GM21529 (cell line): ENCODE measurements at regions not wholly inside any gene's neighbourhood (a gene's known extent, or its start where the extent isn't known, plus 50 kb on each side); places are given as distances from the start of the nearest gene placed in this dataset.
"Not testable (repeated sequence)": the region's sequence is repeated elsewhere in the genome, so short reads cannot be mapped to it uniquely, and the experiment has no call there.

Source experiments
- ATAC-seq: cut with Tn5 transposase; IDR thresholded peaks from one replicate; pipeline ENCODE4 v1.9.1; 2021; ENCODE audit not compliant: unreplicated experiment

DNA sequence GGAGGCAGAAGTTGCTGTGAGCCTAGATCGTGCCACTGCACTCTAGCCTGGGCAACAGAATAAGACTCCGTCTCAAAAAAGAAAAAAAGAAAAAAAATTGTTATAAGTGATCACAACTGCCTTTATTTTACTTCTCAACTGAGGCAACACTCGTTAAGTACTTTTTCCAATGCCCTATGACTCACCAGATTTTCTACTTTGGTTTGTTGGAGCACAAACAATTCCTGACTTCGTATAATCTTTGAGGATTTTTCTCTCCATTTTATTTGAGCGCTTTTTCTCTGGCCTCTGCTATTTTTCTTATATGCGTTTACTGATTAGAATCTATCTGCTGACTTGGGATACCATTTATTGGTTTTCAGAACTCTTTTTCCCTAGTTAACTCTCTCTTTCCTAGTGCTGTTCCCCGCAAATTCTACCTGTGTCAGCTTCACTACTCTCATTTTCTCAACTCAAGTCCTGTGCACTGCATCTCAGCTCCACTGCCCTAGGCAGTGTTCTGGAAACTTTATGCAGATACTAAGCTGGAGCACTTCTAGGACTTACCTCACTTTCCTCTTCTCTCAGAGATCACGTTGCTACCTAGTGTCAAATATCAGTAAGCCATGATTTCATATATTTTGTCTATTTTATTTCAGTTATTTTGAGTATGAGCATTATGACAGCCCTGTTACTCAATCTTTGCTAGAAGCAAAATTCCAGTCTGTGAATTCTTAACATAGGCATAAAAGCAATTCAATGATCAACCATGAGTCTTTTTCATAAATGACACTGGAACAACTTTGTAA is 1120.1 kb upstream of the CITED2 start:
- ATAC-seq, result no peak

DNA sequence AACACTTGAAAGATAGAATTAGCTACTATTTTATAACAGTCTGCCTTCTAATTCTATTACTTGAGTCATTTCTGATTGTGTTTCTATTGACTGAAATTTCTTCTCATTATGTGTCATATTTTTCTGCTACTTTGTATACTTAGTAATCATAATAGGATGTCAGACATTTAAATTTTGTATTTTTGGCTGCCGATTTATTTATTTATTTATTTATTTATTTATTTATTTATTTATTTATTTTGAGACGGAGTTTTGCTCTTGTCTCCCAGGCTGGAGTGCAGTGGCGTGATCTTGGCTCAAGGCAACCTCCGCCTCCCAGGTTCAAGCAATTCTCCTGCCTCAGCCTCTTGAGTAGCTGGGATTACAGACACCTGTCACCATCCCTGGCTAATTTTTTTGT is 1119.0 kb upstream of the CITED2 start:
- not testable (repeated sequence) for ATAC-seq

DNA sequence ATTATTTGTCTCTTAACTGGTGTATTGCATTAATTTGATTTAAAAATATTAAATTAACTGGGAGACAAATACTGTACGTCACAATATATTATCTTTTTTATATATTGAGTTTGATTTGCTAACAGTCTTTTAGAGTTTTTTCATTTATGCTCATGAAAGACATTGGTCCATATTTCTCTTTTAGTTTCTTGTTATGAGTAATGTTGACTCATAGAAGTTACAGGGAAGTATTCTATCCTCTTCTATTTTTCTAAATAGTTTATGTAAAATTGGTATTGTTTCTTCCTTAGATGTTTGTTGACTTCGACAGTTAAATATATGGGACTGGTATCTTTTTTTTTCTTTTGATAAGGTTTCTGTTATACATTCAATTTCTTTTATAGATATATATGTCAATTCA is 1115.6 kb upstream of the CITED2 start:
- no peak for ATAC-seq

DNA sequence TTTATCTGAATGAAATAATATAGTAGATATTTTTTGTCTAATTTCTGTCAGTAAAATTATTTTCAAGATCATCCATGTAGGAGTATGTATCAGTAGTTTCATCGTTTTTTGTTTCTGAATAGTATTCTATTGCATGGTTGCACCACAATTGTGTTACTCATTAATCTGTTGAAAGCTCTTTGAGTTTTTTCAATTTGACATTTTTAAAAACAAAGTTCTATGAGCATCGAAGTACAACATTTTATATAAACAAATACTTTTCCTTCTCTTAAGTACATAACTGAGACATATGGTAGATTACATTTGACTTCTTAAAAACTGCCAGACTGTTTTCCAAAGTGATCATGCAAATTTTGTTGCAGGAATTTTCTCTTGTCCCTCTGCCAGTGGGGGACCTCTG is 1113.1 kb upstream of the CITED2 start:
- no peak for ATAC-seq

DNA sequence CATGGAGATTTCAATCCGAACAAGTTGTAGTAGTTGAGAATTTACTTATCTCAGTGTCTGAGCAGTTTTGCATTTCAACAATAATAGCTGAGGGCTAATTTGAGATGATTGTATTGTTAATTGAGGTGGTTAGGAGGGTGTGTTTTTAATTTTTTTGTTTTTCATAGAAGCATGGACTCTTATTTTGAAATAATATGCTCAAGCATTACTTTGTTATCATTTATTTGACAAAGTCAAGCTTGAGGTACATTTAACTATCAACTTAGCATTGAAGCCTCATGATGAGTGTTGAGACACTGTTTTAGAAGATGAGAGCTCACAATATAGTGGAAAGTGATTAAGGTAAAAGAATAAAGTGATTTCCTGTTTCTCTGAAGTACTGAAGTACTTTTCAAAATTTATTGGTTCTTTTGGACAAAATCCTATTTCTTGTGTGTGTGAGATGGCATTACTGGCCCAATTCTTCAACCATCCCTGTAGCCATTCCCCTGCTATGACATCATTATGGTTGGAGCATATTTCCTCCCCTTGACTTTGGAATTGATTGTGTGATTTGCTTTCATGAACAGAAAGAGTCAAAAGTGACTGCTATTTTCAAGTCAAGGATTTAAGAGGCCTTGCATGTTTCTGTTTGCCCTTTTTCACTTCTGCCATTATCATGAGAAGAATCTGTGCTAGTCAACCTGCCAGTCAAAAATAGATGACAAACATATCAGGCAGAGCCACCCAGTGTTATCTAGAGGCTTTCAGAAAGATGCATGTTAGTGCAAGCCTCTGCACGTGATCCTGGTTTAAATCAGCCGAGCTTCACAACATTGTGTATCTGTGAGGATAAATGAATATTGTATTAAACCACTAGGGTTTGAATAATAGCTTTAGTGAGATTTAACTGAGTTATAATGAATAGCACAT is 1112.3 kb upstream of the CITED2 start:
- no peak for ATAC-seq

DNA sequence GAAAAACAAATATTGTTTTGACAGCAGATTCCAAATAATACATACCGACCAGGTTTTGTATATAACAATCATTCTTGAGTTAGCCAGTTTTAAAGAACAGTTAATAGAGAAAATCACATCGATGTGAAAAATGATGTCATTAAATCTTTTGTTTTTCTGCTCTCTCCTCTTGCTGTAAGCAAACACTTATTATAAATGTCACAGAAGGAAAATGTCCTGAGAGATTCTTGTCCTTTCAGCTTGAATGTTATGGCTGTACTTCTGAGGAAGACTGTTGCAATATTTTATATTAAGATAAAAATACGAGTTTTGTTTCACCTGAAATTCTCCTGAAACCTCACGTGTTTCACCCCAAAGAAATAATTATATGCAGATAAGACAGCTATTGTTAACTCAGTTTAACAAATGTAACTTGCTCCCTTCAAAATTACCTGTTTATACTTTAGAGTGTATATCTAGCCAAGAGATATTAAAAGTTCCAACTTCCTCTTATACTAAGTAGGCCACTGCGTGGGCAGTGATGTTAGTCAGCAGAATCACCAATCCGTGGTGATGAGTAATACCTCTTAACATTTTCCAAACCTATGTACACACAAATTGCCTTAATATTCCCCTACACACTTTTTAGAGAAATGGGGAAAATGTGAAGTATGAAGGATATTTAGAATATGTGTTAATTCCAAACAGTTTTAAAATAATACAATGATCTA is 1111.4 kb upstream of the CITED2 start:
- ATAC-seq, result no peak

DNA sequence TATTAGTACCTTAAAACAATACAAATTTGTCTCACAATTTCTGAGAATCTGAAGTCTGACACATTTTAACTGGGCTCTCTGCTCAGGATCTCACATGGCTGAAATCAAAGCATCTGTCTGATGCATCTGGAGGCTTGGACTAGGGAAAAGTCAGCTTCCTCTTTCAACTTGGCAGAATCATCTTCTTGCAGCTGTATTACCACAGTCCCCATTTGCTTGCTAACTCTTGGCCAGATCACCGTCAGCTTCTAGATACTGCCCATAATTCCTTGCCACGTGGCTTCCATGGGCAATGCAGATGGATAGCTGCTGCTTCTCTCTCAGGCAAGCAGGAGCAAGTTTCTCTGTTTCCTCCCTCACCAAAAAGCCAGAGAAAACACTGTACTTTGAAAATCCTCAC is 1106.4 kb upstream of the CITED2 start:
- no peak for ATAC-seq

DNA sequence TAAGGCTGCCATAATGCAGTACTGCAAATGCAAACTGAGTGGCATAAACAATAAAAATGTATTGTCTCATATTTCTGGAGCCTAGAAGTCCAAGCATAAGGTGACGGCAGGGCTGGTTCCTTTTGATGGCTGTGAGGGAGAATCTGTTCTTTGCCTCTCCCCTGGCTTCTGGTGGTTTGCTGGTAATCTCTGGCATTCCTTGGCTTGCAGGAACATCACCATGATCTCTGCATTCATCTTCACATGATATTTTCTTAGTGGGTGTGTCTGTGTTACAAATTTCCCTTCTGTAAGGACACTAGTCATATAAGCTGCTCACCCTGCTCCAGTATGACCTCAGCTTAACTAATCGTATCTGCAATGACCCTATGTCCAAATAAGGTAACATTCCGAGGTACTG is 1104.2 kb upstream of the CITED2 start:
- ATAC-seq, result no peak

DNA sequence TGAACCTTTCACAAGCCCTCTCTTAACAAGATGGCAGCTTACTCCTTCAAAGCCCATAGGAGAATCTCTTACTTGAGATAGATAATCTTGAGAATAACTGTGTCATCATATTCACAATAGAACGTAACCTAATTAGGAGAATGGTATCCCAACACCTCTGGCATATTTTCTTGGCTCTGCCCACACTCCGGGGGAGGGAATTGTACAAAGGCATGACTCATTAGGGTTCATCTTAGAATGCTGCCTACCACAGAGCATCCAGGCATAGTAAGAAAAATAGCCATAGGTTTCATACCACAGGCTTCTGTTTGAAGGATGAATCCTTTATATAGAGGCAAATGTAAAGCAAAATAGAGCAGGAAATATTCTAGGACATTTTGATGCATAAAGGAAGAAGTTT is 1100.6 kb upstream of the CITED2 start:
- no peak for ATAC-seq

DNA sequence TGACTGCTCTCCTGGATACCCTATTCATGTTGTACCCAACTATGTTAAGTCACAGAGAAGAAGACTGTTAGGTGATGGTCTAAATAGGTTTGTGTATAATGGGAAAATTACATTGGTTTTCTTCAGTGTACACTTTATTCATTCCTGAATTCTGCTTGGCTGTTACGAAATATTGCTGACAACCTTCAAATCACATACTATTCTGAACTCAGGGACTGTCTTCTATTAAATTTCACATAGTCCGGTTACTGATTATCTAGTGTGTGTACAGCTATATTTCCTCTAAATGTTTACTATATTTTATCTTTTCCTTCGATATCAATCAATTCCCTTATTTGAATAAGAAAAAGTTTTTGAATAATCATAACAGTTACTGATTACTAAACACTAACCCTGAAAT is 1090.3 kb upstream of the CITED2 start:
- ATAC-seq, result no peak

DNA sequence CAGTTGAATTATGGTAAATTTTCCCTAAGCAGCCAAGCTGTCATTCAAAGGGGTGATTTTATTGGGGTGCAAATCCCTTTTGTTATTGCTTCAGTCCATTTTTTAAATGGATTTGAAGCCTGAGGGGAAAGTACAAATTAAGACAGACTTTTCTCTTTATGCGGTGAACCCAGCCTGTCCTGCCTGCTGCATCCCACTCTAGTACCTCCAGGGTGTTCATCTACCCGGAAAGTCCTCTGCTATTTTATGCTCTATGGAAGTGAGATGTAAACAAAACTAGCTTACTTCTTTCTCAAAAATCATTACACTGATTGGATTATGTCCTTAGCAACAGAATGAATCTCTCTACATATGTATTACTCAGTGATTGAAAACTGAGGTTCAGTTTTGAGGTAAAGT is 1088.9 kb upstream of the CITED2 start:
- no peak for ATAC-seq

DNA sequence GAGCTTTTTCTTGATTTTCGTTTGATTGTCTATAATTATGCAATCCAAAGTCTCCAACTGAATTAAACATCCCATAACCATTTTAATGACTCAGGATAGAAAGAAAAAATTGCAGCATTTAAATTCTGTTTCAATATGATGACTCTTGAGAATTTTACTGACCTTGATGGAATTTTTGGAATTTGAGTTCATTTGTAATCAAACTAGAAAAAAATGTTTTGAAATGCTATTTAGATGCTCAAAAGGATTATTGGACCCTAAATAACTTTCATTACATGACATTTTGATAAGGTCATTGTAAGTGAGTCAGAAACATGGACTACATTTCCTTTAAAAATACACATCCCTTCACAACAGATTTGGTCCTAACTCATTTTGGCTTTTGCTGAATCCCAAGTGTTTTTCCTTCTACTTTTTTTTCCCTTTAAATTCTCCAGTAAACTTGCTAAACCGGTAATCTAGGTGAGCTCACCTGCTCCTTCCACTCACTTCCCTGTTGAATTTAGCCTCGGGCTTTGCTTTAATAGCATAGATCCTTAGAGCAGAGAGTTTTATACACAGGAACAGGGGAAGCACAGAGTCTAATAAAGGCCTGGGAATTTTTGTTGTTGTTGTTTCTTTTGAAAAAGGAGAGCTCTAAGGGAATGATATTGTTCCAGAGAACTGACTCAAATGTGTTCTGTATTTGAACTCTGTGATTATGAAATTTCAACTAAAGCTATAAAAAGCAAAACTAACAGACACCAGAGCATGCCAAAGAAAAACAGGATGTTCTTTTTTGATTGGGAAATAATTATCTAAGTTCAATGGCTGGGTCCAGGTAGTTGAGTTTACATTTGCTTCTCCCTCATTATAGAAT is 1088.2 kb upstream of the CITED2 start:
- no peak for ATAC-seq

DNA sequence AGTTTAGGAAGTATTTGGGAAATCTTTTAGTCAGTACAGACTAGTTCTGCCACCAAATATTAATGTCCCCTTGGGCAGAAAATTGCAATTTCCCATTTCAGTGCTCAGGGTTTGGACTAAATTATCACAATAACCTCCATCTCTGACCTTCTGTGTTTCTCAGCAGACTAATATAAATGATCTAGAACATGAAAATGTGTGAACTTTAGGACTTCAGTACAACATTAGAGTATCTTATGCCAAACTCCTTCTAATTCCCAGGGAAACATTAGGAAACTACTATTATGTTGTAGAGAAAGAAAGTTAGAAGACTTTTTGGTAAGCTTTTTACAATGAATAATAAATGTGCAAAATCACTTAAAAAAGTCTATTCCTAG is 1087.6 kb upstream of the CITED2 start:
- no peak for ATAC-seq

DNA sequence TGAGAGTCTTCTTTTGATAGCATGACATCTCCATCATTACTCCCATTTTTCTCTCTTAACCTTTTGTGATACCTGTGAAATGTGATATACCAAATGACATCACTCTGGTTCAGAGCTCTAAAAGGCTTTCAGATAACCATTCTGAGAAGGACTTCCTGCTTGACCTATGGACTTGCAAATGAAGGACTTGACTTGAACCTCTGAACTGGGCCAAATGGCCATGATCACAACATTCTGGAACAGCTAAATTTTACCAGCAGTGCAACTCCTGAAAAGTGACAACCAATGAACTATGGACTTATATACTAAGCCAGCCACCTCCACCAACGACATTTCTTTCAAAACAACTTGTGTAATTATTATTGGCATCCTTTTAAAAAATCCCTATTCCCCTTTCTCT is 1085.8 kb upstream of the CITED2 start:
- no peak for ATAC-seq

DNA sequence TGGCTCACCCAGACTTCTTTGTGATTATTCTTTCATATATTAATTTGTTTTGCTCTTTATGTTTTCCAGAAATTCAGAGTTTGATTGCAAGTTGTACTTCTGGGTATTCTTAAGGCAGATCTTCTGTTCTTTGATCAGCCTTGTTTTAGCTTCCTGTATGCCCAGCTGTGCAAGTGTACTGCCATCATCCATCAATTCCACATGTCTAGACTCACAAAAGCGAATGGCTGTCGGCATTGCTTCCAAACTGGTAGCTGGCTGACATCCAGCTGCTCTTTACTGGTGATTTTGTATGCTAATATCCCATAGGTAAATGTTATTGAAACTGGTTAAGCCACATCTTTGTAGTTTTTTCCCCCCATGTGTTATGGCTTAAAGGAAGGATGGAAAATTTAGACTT is 1084.8 kb upstream of the CITED2 start:
- ATAC-seq, result no peak

DNA sequence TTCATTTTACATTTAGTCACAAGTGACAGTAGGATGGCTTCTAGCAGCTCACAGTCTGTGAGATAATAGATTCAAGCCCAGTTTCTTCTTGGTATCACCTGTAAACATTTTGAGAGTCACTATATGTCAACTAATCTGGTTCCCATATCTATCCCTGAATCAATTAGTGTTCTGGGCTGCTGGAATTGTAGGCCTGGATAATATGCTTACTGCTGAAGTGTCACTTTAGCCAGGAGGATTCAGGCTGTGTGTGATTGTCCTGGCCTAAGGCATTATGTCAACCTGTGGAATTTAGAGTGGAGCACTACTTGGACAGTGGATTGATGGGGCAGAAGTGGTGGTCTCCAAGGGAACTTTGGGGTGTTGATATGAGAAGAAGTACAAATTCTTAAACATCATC is 1071.8 kb upstream of the CITED2 start:
- ATAC-seq, result no peak

DNA sequence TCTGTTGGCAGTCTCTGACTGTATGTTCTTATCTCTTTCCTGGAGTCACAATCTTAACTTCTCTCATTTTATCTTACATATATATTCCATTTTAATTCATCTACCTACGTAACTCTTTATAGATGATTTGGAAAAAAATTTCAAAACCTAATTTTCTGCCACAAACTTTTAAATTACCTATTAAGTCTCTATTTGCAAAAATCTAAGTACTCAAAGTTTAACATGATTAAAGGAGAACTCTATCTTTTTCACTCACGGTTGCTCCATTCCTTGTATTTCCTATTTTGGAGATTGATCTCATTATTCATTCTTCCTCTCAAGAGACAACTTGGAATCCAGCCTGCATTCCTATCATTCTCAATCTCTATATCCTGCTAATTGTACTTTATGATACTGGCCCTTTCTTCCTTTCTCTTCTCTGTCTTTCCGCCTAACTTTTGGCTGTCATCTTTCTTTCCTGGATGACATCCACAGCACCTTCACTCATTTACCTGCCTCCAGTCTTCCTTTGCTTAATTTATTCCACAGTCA is 1071.1 kb upstream of the CITED2 start:
- no peak for ATAC-seq

DNA sequence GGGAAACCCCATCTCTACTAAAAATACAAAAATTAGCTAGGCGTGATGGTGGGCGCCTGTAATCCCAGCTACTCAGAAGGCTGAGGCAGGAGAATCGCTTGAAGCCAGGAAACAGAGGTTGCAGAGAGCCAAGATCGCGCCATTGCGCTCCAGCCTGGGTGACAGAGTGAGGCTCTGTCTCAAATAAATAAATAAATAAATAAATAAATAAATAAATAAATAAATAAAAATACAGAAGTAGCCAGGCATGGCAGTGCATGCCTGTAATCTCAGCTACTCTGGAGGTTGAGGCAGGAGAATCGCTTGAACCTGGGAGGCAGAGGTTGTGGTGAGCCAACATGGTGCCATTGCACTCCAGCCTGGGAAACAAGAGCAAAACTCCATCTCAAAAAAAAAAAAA is 1068.7 kb upstream of the CITED2 start:
- ATAC-seq, result not testable (repeated sequence)

DNA sequence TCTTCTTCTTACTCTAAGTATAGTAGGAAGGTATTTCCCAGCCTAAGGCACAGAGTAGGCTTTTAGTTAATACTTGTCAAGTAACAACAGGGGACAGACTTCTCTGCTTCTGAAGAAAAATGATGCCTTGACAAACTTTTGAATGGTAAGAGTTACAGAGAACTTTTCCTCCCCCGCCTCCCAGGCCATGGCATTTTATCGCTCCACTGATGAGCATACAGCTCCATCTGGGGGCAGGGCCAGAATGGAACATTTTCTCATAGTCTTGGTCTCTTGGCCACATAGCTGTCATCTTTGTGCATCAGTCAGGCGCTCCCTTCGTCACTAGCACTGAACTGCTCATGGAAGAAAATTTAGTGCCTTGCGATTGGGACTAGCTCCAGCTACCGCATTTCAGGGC is 1066.8 kb upstream of the CITED2 start:
- ATAC-seq, result no peak

DNA sequence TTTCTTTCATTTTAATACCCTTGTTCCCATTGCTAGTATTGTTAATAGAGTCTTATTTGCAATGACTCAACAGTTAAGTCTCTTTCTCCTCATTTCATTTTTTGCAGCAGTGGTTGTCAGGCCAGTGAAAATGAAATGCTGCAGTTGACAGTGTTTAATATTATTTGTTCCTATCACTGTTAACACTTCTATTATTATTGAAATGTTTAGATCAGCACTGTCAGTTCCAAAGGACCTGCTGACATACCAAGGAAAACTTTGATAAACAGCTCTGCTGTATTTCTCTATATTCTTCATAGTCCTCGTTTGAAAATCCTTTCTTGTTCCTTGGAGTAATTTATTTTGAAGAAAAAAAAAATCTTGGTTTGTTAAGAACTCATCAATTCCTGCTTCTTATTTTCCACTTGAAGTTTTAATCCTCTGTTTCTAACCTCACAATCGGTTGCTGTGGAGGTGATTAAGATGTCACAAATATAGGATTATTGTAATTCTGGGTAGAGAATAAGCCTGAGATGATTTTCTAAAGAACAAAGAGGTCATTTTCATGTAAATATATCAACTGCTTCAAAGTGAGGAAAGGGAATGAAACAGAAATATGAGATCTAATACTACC is 1065.9 kb upstream of the CITED2 start:
- ATAC-seq, result no peak
